Calu3 (cell line): ENCODE measurements at regions not wholly inside any gene's neighbourhood (a gene's known extent, or its start where the extent isn't known, plus 50 kb on each side); places are given as distances from the start of the nearest gene placed in this dataset.

Experiments used
- BruUV-seq: library from RNA; stranded (reverse); fragments of 400-500 nt; replicated peaks from 2 replicates; lab custom pipeline; 2021; lab: Mats Ljungman, UMichigan
- CTCF ChIA-PET: fragments of 300-600 bp; sonication (Branson Sonifier 250); formaldehyde crosslinking; loops from one replicate; lab custom pipeline; 2022; ENCODE audit warnings: antibody characterized with exemption; lab: Charles Lee
- DNase-seq: peaks from one replicate; pipeline ENCODE4 v3.0.0; 2022
- H3K27ac Mint-ChIP-seq: one replicate; pipeline ENCODE4 v1.8.0; 2022; ENCODE audit warnings: mixed read lengths; ENCODE audit not compliant: unreplicated experiment
- H3K27me3 Mint-ChIP-seq: one replicate; pipeline ENCODE4 v1.8.0; 2022; ENCODE audit warnings: mixed read lengths; ENCODE audit not compliant: unreplicated experiment
- H3K36me3 Mint-ChIP-seq: one replicate; pipeline ENCODE4 v1.8.0; 2022; ENCODE audit warnings: mild to moderate bottlenecking, moderate library complexity, mixed read lengths; ENCODE audit not compliant: insufficient read depth, unreplicated experiment
- H3K4me1 Mint-ChIP-seq: one replicate; pipeline ENCODE4 v1.8.0; 2022; ENCODE audit warnings: mild to moderate bottlenecking, low read depth, mixed read lengths; ENCODE audit not compliant: unreplicated experiment
- H3K4me3 Mint-ChIP-seq: one replicate; pipeline ENCODE4 v1.8.0; 2022; ENCODE audit warnings: mild to moderate bottlenecking, low read depth, moderate library complexity, mixed read lengths; ENCODE audit not compliant: unreplicated experiment
- H3K9me3 Mint-ChIP-seq: one replicate; pipeline ENCODE4 v1.8.0; 2022; ENCODE audit warnings: low read depth, mixed read lengths; ENCODE audit not compliant: unreplicated experiment
- intact Hi-C: fragments of 100-400 bp; cut with micrococcal nuclease; formaldehyde crosslinking; loops from one replicate; pipeline ENCODE4 v1.10.0; 2022; ENCODE audit not compliant: unreplicated experiment
- TF ChIP-seq, protein P1 (sequence below): fragments of 200-600 bp; IDR thresholded peaks from one replicate; pipeline ENCODE4 v1.8.0; 2022; ENCODE audit warnings: antibody characterized with exemption; ENCODE audit not compliant: unreplicated experiment

DNA sequence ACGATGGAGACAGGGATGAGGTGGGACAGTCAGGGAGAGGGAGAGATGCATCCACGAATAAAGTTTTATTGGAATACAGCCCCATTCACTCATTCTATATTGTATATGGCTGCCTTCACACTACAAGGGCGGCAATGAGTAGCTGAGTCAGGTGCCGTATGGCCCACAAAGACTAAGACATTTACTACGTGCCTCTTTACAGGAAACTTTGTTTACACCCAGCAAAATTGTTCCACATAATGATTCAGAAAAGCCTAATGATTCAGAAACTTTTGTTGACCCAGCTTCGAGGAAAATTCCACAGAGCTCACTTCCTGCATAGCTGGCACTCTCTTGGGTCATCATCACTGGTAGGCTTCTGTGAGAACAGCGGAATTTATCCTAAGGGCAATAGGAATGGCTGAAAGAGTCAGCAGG, 87.3 kb upstream of the PEG3 start:
- Mint-ChIP-seq H3K36me3 (no peaks in the 10 kb centered on the region), H3K4me3 (no peak overlapping the region), H3K4me1 (no peaks in the 10 kb centered on the region), H3K27me3 (no peaks in the 10 kb centered on the region), H3K27ac (no peak overlapping the region), H3K9me3 (peaks cover 27% of the 10 kb centered on the region)
- intact Hi-C loops, result no loop called here
- TF ChIP-seq, protein P1, sequence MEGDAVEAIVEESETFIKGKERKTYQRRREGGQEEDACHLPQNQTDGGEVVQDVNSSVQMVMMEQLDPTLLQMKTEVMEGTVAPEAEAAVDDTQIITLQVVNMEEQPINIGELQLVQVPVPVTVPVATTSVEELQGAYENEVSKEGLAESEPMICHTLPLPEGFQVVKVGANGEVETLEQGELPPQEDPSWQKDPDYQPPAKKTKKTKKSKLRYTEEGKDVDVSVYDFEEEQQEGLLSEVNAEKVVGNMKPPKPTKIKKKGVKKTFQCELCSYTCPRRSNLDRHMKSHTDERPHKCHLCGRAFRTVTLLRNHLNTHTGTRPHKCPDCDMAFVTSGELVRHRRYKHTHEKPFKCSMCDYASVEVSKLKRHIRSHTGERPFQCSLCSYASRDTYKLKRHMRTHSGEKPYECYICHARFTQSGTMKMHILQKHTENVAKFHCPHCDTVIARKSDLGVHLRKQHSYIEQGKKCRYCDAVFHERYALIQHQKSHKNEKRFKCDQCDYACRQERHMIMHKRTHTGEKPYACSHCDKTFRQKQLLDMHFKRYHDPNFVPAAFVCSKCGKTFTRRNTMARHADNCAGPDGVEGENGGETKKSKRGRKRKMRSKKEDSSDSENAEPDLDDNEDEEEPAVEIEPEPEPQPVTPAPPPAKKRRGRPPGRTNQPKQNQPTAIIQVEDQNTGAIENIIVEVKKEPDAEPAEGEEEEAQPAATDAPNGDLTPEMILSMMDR, result no peak
- CTCF ChIA-PET, result no interaction called here
- no peak for DNase-seq
- no TSS peak for BruUV-seq

DNA sequence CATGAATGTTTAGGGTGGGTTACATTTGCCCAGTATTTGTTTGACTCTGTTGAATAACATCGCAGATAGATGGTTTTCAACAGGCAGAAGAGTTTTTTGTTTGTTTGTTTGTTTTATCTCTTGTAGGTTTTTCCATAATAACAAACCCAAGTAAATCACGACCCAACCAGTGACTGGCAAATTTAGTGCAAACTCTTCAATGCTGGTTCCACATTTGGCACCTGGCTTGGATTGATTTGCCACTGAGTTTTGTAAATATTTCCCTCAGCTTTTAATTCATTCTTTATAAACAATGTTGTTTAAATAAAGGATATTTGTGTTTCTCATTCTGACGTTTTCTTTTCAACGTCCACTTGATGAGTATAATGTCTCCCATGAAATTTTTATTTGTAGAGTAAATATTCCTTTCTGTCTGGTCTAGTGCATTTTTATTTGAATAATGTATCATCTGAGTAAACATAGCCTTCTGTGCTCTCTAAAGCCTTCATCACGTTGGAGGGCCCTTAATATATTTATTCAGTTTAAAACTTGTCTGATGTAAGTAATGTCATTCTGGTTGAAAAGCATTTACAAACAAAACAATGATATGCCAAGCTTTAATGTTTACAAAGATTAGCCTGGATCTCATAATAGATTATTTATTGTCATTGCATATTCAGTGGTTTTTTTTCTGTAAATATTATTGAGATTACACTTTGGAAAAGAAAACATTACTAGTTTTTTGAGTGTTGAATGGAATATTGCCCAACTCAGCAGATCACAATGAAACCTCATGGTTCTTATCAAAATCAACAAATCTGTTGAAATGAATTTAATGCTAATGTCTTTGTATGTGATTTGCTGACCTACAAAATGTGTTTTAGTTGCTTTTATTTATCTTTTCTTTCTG, 90.4 kb upstream of the PEG3 start:
- Mint-ChIP-seq H3K27ac (no peak overlapping the region), H3K4me1 (no peaks in the 10 kb centered on the region), H3K36me3 (no peaks in the 10 kb centered on the region), H3K27me3 (no peaks in the 10 kb centered on the region), H3K9me3 (peaks cover 12% of the 10 kb centered on the region), H3K4me3 (no peak overlapping the region)
- no peak for DNase-seq
- BruUV-seq, result no TSS peak
- CTCF ChIA-PET, result no interaction called here
- TF ChIP-seq, protein P1, result no peak
- intact Hi-C loops, result no loop called here

DNA sequence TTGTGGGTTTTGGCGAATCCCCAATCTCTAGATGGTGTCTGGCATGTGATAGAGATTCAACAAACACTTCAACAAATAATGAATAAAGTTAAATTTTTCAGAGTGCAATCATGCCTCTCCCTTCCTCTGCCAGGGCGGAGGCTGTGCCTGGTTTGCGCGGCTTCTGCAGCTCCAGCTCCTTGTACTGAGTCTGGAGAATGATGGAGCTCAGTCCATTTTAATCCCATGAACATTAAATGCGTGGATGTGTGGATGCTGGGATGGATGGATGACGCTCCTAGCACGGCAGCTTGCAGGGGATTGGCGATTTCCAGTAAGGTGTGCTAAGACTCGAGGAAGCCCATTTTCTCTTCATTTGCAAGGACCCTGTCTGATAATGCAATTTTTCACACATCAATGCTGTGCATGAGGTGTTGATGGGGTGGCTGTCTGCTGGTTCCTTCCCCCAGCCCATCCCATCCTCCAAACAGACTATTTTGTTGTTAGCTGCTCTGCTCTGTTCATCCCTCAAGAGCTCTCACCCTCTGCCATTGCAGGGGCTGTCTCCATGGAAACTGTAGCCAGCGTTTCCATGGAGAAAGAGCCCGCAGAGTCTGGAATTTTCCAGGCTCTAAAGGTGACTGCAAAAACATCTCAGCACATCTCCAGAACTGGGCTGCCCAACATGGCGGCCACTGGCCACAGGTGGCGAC, 92.6 kb upstream of the PEG3 start:
- Mint-ChIP-seq H3K27ac (no peak overlapping the region), H3K27me3 (no peaks in the 10 kb centered on the region), H3K4me1 (no peaks in the 10 kb centered on the region), H3K9me3 (peaks cover 6% of the 10 kb centered on the region), H3K36me3 (no peaks in the 10 kb centered on the region), H3K4me3 (no peak overlapping the region)
- CTCF ChIA-PET, result no interaction called here
- TF ChIP-seq, protein P1, result no peak
- BruUV-seq, result no TSS peak
- intact Hi-C loops, result no loop called here
- DNase-seq, result no peak

DNA sequence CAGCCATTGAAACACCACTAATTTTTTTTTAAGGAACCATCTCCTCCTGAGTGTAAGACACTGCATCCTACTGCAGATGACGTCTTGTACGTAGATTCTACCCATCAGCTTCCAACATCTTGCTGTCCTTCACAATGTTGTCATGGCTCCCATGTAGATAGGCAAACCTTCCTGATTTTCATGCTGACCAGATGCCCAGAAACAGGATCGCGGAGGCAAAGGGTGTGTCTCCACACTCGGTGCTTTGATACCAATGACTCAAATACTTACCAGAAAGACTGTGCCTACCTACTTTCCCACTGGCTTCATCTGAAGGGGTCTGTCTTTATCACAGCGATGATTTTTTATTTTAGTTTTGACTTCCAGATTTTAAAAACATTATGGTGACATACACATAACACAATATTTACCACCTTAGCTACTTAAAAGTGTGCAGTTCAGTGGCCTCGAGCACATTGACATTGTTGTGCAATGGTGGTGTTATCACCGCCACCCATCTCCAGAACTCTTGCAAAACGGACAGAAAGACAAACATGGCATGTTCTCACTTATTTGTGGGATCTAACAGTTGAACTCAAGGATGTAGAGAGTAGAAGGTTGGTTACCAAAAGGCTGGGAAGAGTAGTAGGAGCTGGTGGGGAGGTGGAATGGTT, 94.0 kb upstream of the PEG3 start:
- Mint-ChIP-seq H3K4me1 (no peaks in the 10 kb centered on the region), H3K4me3 (no peak overlapping the region), H3K9me3 (peaks cover 11% of the 10 kb centered on the region), H3K27ac (no peak overlapping the region), H3K36me3 (no peaks in the 10 kb centered on the region), H3K27me3 (no peaks in the 10 kb centered on the region)
- CTCF ChIA-PET, result no interaction called here
- intact Hi-C loops, result no loop called here
- no peak for DNase-seq
- BruUV-seq, result no TSS peak
- TF ChIP-seq, protein P1, result no peak
